NK-92 treated with Interleukin-12 subunit alpha and Interleukin-12 subunit beta, amount 100 ng/mL, for 24 hours (cell line): ENCODE measurements at regions not wholly inside any gene's neighbourhood (a gene's known extent, or its start where the extent isn't known, plus 50 kb on each side); places are given as distances from the start of the nearest gene placed in this dataset.

ENCODE experiments used
- DNase-seq: peaks from one replicate; lab custom pipeline; 2025; lab: John Stamatoyannopoulos, UW

DNA sequence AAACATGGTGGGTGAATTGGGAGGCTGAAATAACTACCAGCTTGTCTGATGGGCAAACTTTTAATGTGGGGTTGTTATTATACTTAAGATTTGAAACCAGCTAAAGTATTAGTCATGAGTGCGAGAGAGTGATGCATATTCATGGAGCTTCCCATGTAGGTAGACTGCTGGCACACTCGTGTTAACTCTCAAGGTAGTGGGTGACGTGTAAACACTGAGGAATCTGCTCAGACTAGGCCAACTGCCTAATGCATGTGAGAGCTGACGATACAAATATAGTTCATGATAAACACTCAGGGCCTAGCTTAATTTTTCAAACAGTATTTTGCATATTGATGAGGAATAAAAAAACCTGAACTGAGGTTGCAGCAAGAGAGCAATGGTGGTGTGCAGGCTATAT lies 1165.7 kb upstream of the PIK3C3 start:
- DNase-seq: no peak

DNA sequence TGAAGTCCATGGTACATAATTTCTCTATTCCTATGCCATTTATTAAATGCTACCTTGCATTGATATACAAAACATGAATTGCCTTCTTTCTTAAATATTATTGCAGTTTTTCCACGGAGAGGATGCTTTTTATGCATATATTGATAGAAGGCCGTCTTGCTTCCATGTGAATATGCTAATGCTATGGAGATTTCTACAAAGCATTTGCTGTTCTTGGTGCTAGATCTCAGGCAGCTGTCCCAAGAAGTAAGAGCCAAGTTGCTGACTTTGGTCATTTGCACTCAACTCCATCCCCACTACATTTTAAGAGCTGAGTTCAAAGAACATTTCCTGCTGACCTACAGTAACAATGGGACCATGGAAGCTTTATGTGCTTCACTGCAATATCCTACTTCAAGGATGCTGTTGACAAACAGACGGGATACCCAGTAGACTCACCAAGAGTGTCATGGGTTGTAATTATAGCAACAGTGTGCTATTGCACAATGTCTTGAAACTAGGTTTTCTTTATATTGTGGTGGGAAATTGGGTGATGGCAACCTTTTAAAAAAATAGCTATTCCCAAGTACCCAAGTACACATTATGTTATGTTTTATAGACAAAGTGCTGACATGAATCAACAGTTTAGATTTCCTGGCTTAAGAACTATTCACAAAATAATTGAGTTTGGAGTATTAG lies 1172.4 kb upstream of the PIK3C3 start:
- no peak for DNase-seq

DNA sequence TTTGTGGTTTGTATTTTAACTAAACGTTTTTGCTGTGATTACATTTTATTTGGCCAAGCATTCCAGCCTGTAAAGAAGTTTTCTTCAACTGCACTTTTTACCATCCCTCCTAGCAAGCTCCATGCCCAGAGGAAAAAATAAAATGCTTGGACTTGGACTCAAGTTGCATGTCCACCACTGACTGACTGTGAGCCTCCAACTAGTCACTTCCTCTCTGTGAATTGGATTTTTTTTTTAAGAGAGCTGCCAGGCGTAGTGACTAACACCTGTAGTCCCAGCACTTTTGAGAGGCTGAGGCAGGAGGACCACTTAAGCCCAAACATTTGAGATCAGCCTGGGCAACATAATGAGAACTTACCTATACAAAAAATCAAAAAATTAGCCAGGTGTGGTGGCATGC lies 1185.2 kb upstream of the PIK3C3 start:
- DNase-seq: no peak

DNA sequence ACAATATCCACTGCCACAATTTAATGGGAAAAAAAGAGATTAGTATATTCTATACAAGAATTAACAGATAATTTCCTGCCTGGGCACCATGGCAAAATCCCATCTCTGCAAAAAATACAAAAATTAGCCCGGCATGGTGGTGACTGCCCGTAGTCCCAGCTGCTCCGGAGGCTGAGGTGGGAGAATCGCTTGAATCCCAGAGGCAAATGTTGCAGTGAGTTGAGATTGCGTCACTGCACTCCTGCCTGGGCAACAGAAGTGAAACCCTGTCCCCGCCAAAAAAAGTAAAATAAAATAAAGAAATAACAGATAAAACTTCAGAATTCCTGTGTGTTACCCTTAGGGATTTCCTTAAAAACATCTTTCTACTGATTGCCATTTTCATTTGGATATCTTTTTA lies 1194.8 kb upstream of the PIK3C3 start:
- no peak for DNase-seq

DNA sequence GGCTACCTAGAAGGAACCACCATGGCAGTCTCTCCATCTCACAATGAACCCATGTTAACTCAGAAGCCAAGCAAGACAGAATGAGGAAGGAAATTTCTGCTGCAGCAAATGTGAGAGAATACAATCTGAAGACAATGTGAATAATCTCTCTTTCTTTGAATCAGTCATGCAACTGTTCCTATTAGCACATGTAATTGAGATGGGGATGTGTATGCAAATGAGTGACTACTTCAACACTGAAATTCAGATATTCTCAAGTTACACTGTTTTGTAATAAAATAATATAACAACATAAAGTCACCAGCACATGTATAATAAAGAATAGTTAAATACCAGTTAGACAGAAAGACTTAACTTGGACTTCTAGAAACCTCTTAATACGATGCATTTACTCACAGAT lies 1200.6 kb upstream of the PIK3C3 start:
- DNase-seq: no peak

DNA sequence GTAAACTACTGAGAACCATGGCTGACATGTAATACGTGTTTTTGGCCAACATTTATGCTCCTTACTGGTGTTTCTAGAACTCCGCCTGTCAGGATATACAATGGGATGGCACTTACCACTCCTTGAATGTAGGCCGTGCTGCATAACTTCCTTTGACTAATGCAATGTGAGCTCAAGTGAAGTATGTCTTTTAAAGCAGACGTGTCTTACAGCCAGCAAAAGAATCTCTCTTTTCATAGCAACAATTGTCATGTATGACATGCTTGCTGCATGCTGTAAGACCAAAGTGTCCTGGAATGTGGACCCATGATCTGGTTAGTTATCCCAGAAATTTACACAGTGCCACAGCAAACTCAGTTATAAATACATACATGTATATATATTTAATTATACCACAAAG lies 1202.7 kb upstream of the PIK3C3 start:
- no peak for DNase-seq

DNA sequence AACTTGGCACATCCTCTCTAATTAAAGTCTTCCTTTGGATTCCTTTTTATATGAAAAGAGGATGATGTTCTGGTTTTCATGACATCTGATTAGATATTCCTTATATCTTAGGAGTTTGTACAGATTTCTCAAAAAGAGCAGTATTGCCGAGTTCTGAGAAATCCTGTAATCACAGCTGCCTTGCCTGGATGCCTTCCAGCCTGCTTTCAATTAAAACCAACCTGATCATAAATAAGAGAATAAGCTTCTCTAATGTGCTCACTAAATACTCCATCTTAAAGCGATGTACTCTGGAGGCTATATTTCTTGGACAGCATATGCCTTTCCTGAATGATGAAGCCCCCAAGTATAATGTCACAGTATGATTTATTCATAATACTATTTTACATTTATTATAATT lies 1203.8 kb upstream of the PIK3C3 start:
- DNase-seq: no peak

DNA sequence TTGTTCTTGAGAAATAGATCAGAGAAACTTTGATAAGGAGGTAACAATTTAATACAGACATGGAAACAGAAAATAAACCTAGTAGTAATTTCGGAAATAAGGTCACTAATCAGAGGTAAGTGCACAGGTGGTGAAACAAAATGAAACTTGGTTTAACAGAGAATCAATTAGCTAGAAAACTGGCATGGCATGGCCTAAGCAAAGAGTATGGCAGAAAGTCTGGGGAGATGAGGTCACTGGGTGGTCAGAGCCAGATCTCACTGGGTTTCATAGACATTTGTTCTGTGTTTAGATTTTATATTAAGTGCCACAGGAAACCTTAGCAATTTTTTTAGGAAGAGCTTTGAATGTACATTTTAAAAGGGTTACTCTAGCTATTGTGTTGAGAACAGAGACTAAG lies 1216.0 kb upstream of the PIK3C3 start:
- DNase-seq: no peak

DNA sequence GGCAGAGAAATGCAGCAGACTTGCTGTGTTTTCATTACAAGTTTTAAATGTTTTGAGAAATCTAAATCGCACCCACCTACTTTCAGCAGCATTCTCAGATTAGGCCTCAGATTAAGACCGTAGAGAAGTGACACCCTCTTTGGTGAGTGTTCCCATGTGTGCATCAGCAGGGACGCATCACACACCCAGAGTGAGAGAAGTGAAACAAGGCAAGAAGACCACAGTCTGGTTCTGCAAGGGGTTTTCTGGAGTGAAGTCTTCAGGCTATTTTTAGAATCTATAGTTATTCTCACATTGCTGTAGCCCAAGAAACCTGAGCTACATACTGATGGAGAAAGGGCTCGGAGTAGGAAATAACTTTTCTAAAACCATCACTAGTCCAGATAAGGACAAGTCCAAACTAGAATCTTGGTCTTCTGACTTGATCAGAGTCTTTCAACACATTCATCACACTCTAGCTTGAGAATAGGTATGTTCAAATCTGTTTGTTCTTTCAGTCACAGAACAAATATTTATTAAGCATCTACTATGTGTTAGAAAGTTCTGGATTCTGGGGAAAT lies 1216.6 kb upstream of the PIK3C3 start:
- no peak for DNase-seq

DNA sequence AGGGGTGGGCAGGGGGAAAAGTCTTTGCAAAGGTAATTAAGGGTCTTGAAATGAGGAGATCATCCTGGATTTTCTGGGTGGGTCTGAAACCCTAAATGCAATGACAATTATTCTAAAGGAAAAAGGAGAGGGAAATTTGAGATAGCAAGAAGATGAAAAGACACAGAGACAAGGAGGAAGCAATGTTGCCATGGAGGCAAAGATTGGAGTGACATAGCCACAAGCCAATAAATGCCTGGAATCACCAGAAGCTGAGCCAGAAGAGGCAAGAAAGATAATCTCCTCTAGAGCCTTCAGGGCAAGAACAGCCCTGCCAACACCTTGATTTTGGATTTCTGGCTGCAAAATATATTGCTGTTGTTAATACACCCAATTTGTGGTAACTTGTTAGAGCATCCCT lies 1246.3 kb upstream of the PIK3C3 start:
- no peak for DNase-seq

DNA sequence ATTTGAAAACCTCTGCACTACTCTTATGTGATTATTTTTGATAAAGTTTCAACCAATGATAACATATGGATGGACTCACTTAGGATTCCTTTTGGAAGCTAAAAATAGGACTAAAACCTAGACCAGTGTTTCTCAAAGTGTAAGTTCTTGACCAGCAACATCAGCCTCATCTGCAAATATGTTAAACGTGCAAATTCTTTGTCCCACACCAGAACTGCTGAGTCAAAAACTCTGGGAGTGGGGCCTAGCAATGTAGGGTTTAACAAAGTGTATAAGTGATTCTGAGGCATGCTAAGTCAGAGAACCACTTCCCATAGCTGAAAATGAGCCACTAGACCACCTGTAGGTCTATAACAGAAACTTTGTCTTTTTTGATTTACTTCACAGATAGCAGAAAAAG lies 1247.2 kb upstream of the PIK3C3 start:
- DNase-seq: no peak

DNA sequence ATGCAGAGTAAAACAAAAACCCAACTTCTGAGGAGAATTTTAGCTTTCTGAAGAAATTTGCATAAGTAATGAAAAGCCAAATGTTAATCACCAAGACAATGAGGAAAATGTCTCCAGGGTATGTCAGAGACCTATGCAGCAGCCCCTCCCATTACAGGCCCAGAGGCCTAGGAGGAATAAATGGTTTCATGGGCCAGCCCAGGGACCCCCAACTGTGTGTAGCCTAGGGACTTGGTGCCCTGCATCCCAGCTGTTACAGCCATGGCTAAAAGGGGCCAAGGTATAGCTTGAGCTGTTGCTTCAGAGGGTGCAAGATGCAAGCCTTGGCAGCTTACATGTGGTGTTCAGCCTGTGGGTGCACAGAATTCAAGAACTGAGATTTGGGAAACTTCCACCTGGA lies 1256.9 kb upstream of the PIK3C3 start:
- no peak for DNase-seq

DNA sequence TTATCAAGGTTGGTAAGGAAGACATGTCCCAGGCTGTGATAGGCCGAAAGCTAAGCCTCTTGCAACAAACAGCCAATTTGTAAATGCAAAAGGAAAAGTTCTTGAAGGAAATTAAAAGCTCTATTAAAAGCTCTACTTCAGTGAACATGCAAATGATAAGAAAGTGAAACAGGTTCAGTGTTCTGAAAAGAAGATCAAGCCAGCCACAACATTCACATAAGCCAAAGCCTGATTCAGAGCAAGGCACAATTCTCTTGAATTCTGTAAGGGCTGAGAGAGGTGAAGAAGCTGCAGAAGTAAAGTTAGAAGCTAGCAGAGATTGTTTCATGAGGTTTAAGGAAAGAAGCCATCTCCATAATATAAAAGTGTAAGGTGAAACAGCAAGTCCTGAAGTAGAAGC lies 1259.5 kb upstream of the PIK3C3 start:
- DNase-seq: no peak

DNA sequence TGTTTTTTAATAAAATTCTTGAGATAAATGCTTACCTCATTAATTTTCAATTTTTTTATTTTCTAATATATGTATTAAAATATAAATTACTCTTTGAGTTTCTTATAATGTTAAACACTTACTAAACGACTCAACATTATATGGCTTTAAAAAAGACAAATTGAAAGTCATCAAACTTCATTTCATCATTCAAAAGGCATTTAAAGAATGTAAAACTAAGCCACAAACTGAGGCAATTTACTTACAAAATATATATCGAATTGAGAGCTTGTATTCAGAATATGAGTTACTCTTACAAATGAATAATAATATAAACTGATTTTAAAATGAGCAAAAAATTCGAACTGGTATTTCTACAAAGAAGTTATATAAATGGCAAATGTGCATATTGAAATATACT lies 1262.2 kb upstream of the PIK3C3 start:
- no peak for DNase-seq

DNA sequence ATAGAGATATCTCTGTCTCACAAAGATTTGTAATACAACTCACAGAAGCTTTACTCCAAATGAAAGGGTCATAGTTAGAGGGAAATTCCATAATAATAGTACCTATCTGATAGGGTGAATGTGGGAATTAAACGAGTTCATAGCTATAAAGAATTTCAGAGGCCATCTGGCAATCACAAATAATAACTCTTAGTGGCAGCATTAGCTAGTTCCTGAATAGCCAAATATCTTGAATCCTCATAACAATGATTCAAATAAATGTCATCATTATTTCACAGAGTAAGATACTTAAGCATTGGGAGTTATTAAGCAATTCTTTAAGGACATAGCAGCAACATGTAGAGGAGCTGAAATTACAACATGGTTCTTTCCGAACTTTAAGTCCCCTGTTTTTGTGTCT lies 1265.0 kb upstream of the PIK3C3 start:
- no peak for DNase-seq

DNA sequence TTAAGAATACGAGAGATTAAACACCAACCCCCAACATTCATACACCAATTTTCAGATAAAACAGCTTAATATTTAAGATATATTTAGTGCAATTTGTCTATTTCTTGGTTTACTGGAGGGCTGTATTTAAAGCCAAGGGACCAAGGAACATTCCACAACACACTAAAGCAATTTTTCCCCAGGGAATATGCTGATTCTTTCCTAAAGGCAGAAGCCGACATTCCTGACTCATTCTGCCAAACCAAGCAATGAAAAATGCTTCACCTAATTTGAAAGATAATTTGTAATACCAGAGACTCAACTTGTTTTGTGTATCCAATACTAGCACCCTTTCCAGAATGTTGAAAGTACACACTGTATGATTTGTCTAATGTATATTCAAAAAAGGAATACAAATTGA lies 1267.6 kb upstream of the PIK3C3 start:
- DNase-seq: no peak

DNA sequence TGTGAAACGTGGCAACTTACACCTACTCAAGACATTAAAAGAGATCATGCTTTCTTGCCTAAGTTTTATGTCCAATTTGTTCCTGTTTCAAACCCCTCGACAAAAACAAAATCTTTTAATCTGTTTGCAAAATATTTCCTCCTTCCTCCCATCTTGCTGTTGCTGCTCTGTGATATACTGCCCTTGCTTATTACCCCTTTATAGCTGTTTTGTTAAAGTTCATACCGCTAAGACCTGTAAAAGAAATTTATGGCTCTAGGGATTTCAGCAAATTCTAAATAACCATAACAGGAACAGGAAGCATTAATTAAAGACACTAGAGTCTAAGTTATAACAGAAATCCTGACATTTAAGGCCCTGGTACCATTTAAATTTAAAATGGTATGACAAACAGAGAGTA lies 1268.2 kb upstream of the PIK3C3 start:
- no peak for DNase-seq

DNA sequence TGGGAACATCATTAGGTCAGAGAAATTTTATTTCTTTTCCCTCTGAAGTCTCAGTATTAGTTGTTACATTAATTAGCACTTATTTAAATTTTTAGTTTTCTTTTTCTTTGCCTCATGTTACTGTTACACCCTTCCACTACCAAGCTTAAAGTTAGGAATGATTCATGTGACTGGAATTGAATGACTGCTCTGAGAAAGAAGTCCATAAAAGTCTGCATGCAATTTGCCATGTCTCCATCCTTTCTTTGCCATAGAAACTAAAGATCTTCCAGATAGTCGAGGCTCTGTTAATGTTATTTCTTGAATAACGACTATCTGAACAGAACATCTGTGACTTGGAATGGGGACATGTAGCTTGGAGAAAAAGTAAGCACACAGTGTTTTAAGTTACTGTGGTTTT lies 1269.8 kb upstream of the PIK3C3 start:
- no peak for DNase-seq

DNA sequence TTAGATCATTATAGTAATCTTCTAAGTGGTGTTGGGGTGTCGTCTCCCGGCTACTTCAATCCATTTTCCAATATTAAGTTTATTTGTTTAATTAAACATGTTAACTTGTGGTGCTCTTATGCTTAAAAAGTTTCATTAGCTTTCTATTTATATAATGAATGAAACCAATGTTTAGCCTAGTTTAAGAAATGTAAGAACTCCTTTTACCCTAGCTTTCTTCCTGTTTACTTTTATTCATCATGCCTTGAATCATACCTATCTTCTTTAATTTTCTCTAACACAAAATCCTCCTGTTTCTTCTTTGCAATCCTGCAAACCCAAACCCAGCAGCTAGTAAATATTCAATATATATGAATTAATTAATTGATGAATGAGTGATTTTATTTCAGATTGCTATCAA lies 1276.7 kb upstream of the PIK3C3 start:
- DNase-seq: no peak

DNA sequence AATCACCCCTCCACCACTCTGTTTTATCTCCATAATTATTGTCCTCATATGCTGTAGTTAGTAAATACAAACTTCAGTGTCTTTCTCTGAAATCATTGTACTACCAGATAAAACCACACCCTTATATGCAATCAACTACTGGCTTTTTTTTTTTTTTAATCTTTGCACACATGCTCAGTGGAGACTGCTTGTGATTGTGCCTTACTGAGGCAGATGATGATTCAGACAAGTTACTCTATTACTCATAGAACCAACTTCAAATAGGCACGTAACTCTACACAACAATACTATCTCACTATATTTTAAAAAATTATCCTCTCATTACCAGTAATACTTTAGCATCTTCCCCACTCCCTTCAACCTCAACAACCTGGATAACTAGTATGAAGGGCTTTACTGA lies 1278.4 kb upstream of the PIK3C3 start:
- DNase-seq: no peak

DNA sequence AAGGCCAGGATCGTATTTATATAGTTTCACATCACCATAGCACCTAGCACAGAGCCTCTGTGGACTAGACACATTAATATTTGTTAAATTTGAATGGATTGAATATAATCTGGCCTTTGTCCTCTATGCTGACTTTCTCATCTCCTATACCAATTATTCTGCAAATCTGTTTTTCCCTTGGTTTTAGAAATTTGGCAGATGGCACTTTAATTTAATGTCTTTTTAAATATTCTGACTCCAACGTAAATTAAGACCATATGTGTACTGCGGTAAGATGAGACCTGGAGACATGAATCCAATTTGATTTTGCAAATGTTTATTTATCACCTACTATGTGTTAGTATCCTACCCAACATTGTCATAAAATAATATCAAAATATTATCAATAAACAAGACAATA lies 1281.9 kb upstream of the PIK3C3 start:
- DNase-seq: no peak

DNA sequence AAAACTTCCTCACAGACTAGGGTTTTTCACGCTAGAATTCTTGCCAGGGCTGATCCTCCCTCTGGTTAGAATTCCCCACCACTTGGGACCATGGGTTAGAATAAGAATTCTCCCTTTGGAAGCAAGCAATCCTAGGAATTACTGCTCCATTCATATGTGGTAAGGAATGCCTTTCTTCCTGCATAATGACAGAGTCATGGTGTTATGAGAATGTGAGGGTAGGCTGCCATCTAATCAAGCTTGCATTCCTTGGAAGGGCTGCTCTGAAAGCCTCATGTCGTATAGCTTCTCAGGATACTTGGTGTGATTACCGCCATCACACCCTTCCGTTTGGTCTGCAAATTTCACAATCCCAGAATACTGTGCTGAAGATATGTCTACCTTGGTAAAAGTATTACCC lies 1282.4 kb upstream of the PIK3C3 start:
- DNase-seq: no peak

DNA sequence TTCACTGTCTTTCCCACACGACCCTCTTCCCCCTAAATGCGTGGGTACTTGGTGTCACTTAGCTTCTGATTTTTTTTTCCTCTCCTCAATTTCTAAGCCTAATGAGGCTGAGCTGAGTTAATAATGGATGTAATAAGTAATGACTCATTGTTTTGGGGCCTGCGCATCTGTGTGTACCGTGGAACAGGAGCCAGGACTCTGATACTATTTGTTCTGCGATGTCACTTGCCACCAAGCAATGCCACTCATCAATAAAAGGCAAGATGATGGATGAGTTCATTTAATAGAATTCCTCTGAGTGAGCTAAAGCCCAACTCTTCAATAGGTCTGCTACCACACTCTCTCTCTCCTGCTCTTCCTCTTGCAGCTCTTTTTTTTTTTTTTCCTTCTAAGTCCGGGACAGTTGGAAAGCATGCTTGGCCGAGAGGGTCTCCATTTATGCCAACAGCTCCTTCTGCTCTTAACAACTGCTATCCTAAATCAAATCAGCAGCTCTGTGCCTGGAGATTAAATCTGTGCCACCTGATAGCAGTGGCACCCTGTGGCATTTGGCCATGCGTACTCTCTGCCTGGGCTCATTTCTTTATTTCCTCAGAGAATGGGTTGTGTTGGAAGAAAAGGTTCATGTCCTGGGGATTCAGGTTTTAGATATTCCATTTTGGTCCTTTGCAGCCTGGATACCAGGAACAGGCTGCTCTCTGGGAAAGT lies 1284.2 kb upstream of the PIK3C3 start:
- no peak for DNase-seq

DNA sequence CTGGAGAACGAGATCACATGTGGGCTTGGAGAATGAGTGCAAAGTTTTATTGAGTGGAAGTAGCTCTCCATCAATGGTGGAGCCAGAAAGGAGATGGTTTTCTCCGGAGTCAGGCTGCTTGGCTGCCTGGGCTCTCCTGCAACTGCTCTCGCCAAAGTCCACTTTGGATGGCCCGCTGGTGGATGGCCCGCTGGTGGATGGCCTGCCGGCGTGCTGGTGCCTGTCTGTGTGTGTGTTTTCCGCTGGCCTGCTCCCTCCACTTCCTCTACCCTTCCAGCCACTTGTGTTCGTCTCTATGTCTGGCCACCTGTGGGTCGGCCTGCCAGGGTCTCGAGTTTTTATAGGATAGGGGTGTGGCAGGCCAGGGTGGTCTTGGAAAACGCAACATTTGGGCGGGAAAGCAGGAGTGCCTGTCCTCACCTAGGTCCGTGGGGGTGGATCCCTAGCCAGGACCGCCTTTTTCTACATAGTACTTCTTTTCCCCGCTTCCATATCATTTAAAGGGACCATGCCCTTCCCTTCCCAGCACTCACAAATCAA lies 1292.1 kb upstream of the PIK3C3 start:
- no peak for DNase-seq
